HL-60 (cell line): ENCODE measurements at regions not wholly inside any gene's neighbourhood (a gene's known extent, or its start where the extent isn't known, plus 50 kb on each side); places are given as distances from the start of the nearest gene placed in this dataset.
"Not testable (repeated sequence)": the region's sequence is repeated elsewhere in the genome, so short reads cannot be mapped to it uniquely, and the experiment has no call there.

ENCODE experiments used
- DNase-seq, 2 experiments: peaks; one replicate each; pipeline ENCODE4 v3.0.0-alpha.2; 2010 to 2020; ENCODE audit warnings: low read depth in 1 of 2, low spot score in 1 of 2
- H3K27ac ChIP-seq: fragments of 250-450 bp; sonication (Bioruptor Pico); replicated peaks from 2 replicates; pipeline ENCODE4 v1.5.1; 2020; ENCODE audit warnings: mild to moderate bottlenecking, moderate library complexity
- H3K27me3 ChIP-seq: fragments of 250-450 bp; sonication (Bioruptor Pico); 2 replicates; pipeline ENCODE4 v1.5.1; 2021; ENCODE audit warnings: mild to moderate bottlenecking, moderate library complexity; ENCODE audit not compliant: insufficient read depth, poor library complexity, severe bottlenecking
- H3K4me3 ChIP-seq: replicated peaks from 2 replicates; pipeline ENCODE4 v1.5.1; 2011; ENCODE audit warnings: mild to moderate bottlenecking, control low read depth, low read length; ENCODE audit not compliant: insufficient read depth
- GABPA ChIP-seq: IDR thresholded peaks from 2 replicates; pipeline ENCODE4 v1.6.1; 2012; ENCODE audit warnings: low read depth
- POLR2AphosphoS5 ChIP-seq: IDR thresholded peaks from 2 replicates; pipeline ENCODE4 v1.6.1; 2012; ENCODE audit warnings: low read depth
- REST ChIP-seq: IDR thresholded peaks from 2 replicates; pipeline ENCODE4 v1.6.1; 2012; ENCODE audit warnings: low read depth; ENCODE audit not compliant: insufficient replicate concordance
- SPI1 ChIP-seq: IDR thresholded peaks from 2 replicates; pipeline ENCODE4 v1.6.1; 2012; ENCODE audit warnings: low read depth, mild to moderate bottlenecking, borderline replicate concordance
- TF ChIP-seq, protein P1 (sequence below): IDR thresholded peaks from one replicate; pipeline ENCODE4 v1.5.1; 2011; ENCODE audit warnings: low read length, control low read depth, inconsistent platforms; ENCODE audit not compliant: insufficient read depth

DNA sequence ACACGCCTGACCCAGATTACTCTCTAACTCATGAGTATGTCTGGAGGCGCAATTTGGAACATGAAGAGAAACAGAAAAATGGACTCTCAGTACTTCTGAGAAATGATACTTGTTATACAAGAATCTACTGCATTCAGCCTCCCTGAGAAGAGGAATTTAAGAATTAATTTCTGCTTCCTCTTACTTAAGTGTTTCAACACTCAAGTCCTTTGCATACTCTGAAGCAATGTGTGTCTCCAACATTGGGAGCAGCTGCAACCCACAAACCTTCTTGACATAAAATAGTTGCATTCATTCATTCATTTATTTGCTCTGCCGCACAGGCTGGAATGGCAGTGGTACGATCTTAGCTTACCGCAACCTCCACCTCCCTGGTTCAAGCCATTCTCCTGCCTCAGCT, 199.8 kb downstream of the NPIPA7 start:
- Histone ChIP-seq H3K27ac (no peak overlapping the region), H3K4me3 (no peak overlapping the region), H3K27me3 (no peaks in the 10 kb centered on the region)
- DNase-seq = peak in 1 of 2 experiments; percentile 20
- TF ChIP-seq SPI1 (no peak), REST (no peak), POLR2AphosphoS5 (no peak), GABPA (no peak)
- TF ChIP-seq, protein P1, sequence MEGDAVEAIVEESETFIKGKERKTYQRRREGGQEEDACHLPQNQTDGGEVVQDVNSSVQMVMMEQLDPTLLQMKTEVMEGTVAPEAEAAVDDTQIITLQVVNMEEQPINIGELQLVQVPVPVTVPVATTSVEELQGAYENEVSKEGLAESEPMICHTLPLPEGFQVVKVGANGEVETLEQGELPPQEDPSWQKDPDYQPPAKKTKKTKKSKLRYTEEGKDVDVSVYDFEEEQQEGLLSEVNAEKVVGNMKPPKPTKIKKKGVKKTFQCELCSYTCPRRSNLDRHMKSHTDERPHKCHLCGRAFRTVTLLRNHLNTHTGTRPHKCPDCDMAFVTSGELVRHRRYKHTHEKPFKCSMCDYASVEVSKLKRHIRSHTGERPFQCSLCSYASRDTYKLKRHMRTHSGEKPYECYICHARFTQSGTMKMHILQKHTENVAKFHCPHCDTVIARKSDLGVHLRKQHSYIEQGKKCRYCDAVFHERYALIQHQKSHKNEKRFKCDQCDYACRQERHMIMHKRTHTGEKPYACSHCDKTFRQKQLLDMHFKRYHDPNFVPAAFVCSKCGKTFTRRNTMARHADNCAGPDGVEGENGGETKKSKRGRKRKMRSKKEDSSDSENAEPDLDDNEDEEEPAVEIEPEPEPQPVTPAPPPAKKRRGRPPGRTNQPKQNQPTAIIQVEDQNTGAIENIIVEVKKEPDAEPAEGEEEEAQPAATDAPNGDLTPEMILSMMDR = no peak

DNA sequence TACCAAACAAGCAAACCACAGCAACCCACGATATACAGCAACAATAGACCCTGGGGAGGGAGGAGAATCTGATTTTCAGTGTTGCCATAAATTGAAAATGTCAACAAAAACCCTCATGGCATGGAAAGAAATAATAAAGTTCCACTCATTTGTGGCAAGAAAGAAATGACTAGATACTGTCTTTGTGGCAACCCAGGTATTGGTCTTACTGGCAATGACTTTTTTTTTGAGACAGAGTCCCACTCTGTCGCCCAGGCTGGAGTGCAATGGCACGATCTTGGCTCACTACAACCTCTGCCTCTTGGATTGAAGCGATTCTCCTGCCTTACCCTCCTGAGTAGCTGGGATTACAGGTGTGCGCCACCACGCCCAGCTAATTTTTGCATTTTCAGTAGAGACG, 204.0 kb downstream of the NPIPA7 start:
- H3K27me3 ChIP-seq, H3K27ac ChIP-seq, DNase-seq, H3K4me3 ChIP-seq: not testable (repeated sequence)

- not testable (repeated sequence) for H3K4me3 ChIP-seq, DNase-seq, H3K27ac ChIP-seq, H3K27me3 ChIP-seq
These were observed 207.2 kb downstream of the NPIPA7 start for GRCh38 chr16:16586073-16586651.

DNA sequence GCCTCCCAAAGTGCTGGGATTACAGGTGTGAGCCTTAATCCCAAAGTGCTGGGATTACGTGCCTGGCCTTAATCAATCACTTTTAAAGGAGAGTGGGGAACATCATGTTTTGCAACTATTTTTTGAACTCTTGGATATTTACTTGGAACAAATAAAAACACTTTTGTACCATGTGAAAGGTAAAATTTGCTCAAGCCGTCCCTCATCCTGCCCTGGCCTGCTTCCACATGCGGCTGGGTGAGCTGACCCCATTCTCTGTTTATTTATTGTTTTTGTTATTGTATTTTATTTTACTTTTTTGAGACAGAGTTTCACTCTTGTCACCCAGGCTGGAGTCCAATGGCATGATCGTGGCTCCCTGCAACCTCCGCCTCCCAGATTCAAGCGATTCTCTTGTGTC, 208.0 kb downstream of the NPIPA7 start:
- H3K27ac ChIP-seq, H3K27me3 ChIP-seq, H3K4me3 ChIP-seq, DNase-seq: not testable (repeated sequence)

DNA sequence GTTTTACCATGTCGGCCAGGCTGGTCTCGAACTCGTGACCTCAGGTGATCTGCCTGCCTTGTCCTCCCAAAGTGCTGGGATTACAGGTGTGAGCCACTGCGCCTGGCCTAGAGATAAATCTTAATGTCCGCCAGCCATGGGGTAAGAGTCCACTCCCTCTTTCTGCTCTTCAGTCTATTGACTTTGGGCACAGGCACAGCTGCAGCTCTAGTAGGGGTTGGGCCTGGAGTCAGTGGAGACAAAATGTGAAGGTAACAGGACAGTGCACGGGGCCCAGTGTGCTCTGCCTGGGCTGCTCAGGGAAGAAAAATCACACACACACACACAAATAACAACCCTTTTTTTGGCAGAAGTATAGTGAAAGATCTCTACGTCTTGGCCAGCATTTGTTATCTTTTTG, 209.5 kb downstream of the NPIPA7 start:
- DNase-seq, H3K27ac ChIP-seq, H3K4me3 ChIP-seq, H3K27me3 ChIP-seq: not testable (repeated sequence)

GRCh38 chr16:16590654-16591318, 211.8 kb downstream of the NPIPA7 start:
- H3K27me3 ChIP-seq, H3K27ac ChIP-seq, H3K4me3 ChIP-seq, DNase-seq: not testable (repeated sequence)

DNA sequence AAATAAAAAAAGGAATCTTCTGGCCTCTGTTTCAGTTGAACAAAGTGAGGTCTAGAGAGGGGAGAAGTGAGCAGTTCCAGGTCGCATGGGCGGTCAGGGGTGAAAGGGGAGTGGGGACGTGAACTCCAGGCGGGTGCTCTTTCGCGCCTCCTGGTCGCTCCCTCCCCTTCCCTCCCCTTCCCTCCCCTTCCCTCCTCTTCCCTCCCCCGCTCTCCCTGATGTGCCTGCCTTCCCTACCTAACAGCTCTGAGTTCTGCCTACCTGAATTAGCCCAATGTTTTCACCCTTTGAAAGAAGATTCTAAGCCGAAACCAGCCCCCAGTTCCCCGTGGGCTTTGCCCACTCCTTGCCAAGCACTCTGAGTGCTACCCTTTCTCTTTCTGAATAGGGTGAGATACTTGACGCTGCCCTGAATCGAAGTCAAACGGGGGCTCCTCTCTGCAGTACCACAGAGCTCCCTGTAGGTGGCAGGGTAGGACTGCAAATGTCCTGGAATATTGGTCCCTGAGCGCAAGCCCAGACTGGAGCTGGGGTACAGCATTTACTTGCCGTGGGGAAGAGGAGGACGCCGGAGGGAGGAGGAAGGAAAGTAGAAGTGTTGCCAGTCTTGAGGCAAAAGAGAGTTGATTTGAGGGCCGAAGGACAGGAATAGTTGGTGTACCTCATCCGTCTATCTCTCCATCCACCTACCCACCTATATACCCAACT, 214.4 kb downstream of the NPIPA7 start:
- H3K27ac ChIP-seq, H3K4me3 ChIP-seq, H3K27me3 ChIP-seq: not testable (repeated sequence)
- DNase-seq = peak in 1 of 2 experiments; percentile 35

DNA sequence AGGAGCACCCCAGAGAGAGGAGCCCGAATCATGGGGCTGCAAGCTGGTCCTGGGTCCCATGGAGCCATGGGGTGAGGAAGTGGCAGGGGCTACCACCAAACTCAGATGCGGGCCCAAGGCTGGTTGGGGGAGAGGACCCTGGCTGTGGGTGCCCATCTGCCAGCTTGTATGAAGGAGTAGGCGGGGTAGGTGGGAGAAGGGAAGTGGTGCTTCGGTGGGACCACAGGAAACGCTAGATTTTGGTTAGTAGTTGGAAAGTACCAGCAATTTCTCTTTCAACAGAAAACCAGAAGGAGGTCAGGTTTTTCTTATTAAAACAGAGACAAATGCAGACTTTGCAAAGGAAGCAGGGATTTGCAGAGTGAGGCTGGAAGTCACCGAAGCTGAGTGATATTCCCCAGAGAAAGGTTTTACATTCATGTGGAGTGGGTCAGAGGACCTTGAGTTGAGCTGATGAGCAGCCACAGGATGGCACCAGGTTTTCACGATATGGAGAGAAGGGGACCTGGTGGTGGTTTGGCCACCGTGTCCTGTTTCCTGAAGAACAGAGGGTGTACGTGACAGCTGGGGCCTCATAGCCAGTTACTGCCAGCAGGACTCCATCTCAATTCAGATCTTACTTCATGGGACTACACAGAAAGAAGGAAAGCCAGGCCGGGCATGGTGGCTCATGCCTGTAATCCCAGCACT, 216.2 kb downstream of the NPIPA7 start:
- not testable (repeated sequence) for DNase-seq, H3K27ac ChIP-seq, H3K27me3 ChIP-seq, H3K4me3 ChIP-seq

- H3K4me3 ChIP-seq, H3K27me3 ChIP-seq, DNase-seq, H3K27ac ChIP-seq: not testable (repeated sequence)
These were observed 222.3 kb downstream of the NPIPA7 start for GRCh38 chr16:16601239-16601638.

GRCh38 chr16:16607401-16608082, 228.6 kb downstream of the NPIPA7 start:
- H3K4me3 ChIP-seq, DNase-seq: not testable (repeated sequence)

DNA sequence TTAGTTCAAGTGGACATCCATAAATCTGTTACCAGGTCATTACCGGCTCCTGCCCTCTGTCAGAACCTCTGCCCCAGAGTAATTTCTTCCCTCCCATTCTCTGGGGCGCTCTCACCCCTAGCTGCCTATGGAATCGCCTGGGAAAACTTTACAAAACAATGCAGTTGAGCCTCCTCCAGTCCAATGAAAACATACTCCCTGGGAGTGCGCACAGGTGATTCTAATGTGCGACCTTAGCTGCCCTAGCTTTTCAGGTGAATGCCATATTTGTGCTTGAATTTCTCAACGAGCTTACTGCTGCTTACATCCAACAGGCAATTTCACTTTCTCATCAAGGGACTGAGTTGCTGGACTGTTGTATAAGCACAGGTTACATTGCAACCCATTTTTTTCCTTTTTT, 230.7 kb downstream of the NPIPA7 start:
- not testable (repeated sequence) for DNase-seq, H3K27me3 ChIP-seq, H3K4me3 ChIP-seq, H3K27ac ChIP-seq

More at GRCh38 chr16:16607401-16608082, 228.6 kb downstream of the NPIPA7 start:
- H3K27me3 ChIP-seq, H3K27ac ChIP-seq: not testable (repeated sequence)
